Muscle of arm (tissue), 1 donor: ENCODE measurements at regions not wholly inside any gene's neighbourhood (a gene's known extent, or its start where the extent isn't known, plus 50 kb on each side); places are given as distances from the start of the nearest gene placed in this dataset.
"Not testable (repeated sequence)": the region's sequence is repeated elsewhere in the genome, so short reads cannot be mapped to it uniquely, and the experiment has no call there.

Experiments
- DNase-seq: peaks from one replicate; pipeline ENCODE4 v3.0.0-alpha.2; 2013

GRCh38 chr20:19114410-19114809 is 98.0 kb upstream of the SLC24A3 start:
- DNase-seq = no peak

GRCh38 chr20:19115581-19115980 is 96.9 kb upstream of the SLC24A3 start:
- DNase-seq = no peak

GRCh38 chr20:19120011-19120410 is 92.4 kb upstream of the SLC24A3 start:
- DNase-seq = no peak

- no peak for DNase-seq
Measured at GRCh38 chr20:19120569-19120968, 91.9 kb upstream of the SLC24A3 start.

GRCh38 chr20:19121463-19121862 is 91.0 kb upstream of the SLC24A3 start:
- DNase-seq = no peak

GRCh38 chr20:19121916-19122315 is 90.5 kb upstream of the SLC24A3 start:
- DNase-seq = no peak

DNA sequence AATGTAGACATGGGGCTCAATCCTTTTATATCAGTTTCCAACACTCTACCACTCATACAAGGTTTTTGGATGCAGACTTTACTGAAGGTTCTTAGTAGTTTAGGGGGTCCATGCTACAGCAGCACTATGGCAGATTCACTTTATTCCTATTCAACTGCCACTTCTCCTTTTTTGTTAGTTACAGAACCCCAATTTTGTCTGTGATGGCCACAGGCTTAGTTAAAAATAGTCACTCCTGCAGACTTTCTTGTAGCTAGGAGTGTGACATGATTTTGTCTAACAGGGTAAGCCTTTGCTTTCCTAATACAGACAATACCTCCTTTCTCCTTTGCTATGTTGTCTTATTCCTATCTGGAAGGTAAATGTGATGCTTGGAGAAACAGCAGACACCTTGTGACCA is 90.0 kb upstream of the SLC24A3 start:
- no peak for DNase-seq

- DNase-seq = no peak
Measured at GRCh38 chr20:19125508-19125907, 86.9 kb upstream of the SLC24A3 start.

GRCh38 chr20:19129306-19129705 is 83.1 kb upstream of the SLC24A3 start:
- DNase-seq = no peak

- DNase-seq = no peak
Measured at GRCh38 chr20:19129976-19130612, 82.3 kb upstream of the SLC24A3 start.

- DNase-seq = no peak
Measured at GRCh38 chr20:19130613-19130984, 81.8 kb upstream of the SLC24A3 start.

DNA sequence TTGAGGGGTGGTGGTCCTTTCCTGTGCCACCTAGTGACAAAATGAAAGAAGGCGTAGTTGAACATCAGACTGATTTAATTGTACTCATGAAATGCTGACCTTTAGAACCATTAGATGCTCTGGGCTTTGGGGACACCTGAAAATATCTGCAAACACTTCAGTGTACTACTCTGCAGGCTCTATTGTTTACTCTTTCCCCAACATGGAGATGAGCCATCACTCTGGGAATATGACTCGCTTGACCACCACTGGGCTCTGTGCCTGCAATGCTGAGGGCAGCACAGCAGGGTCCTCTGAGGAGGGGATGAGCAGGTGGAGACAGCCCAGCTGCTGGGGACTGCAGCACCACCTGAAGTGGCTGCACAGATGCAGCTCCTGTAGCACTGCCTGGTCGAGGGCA is 74.8 kb upstream of the SLC24A3 start:
- no peak for DNase-seq

DNA sequence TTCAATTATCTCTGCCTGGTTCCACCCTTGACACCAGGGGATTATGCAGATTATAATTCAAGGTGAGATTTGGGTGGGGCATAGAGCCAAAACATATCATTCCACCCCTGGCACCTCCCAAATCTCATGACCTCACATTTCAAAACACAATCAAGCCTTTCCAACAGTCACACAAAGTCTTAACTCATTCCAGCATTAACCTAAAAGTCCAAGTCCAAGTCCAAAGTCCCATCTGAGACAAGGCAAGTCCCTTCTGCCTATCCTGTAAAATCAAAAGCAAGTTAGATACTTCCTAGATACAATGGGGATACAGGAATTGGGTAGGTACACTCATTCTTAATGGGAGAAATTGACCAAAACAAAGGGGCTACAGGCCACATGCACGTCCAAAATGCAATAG is 73.7 kb upstream of the SLC24A3 start:
- DNase-seq = no peak

- not testable (repeated sequence) for DNase-seq
Measured at GRCh38 chr20:19139584-19139983, 72.9 kb upstream of the SLC24A3 start.

DNA sequence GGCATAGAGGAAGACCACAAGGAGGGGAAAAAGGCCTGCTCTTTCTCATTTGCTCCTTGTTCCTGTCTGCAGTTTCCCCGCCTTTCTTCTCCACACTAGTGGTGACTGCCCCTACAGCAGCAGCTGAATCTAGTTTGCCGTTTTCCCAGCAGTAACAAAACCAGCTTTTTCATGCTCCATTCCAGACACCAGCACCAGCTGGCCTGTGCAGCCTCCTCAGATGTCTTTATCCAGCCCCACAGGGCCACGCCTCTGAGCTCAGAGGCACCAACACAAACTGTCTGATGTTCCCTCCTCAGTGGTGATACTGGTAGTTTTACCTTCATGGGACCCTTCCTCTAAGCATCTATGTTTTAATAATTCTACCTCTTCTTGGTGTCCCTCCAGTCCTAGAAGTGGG is 70.4 kb upstream of the SLC24A3 start:
- no peak for DNase-seq

- DNase-seq = no peak
Measured at GRCh38 chr20:19143890-19144289, 68.6 kb upstream of the SLC24A3 start.

GRCh38 chr20:19161336-19161735 is 51.1 kb upstream of the SLC24A3 start:
- no peak for DNase-seq
